ENCODE measurements at regions not wholly inside any gene's neighbourhood (a gene's known extent, or its start where the extent isn't known, plus 50 kb on each side); places are given as distances from the start of the nearest gene placed in this dataset.

GRCh38 chr4:112082954-112083586 is 62.2 kb upstream of the FAM241A start:
- TF ChIP-seq, protein P1, sequence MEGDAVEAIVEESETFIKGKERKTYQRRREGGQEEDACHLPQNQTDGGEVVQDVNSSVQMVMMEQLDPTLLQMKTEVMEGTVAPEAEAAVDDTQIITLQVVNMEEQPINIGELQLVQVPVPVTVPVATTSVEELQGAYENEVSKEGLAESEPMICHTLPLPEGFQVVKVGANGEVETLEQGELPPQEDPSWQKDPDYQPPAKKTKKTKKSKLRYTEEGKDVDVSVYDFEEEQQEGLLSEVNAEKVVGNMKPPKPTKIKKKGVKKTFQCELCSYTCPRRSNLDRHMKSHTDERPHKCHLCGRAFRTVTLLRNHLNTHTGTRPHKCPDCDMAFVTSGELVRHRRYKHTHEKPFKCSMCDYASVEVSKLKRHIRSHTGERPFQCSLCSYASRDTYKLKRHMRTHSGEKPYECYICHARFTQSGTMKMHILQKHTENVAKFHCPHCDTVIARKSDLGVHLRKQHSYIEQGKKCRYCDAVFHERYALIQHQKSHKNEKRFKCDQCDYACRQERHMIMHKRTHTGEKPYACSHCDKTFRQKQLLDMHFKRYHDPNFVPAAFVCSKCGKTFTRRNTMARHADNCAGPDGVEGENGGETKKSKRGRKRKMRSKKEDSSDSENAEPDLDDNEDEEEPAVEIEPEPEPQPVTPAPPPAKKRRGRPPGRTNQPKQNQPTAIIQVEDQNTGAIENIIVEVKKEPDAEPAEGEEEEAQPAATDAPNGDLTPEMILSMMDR (IDR thresholded peaks at IDR 0.05; ENCODE audit: poor library complexity) = no peak
- TF ChIP-seq EZH2phosphoT487 (IDR thresholded peaks at IDR 0.05; ENCODE audit: low read depth, severe bottlenecking, unreplicated experiment) (no peak), EZH2 (IDR thresholded peaks at IDR 0.05; ENCODE audit: borderline replicate concordance) (no peak)
